ENCODE measurements at regions not wholly inside any gene's neighbourhood (a gene's known extent, or its start where the extent isn't known, plus 50 kb on each side); places are given as distances from the start of the nearest gene placed in this dataset.

GRCh38 chr9:84466580-84467285 lies 126.2 kb upstream of the SLC28A3 start (continued):
- TF ChIP-seq REST (IDR thresholded peaks at IDR 0.05) (no peak), RCOR1 (IDR thresholded peaks at IDR 0.05; ENCODE audit: low read depth, low read length) (no peak), ZNF302 (CRISPR knock-in tag; IDR thresholded peaks at IDR 0.05) (no peak), RAD21 (conservative IDR thresholded peaks at IDR 0.05 in 1 of 2, IDR thresholded peaks at IDR 0.05 in 1 of 2) (no peak), JUN (IDR thresholded peaks at IDR 0.05) (no peak), USF2 (IDR thresholded peaks at IDR 0.05) (no peak), GATA3 (IDR thresholded peaks at IDR 0.05; ENCODE audit: borderline replicate concordance) (no peak)

GRCh38 chr9:84471816-84472215 lies 131.3 kb upstream of the SLC28A3 start:
- no peak overlapping the region for H3K27ac ChIP-seq
- DNase-seq (ENCODE audit: low read depth in 1 of 2, low spot score in 1 of 2) (no peak), ATAC-seq (no peak), FAIRE-seq (no peak)
- 0% methylated on average over 2 of the region's 2 CpGs for WGBS (ENCODE audit: missing lambda C conversion rate)
- H3K9me3 ChIP-seq = peaks cover 4% of the 10 kb centered on the region; the same call in 1 of the 3 replicates
- no peak overlapping the region for H3K4me2 ChIP-seq
- ChIA-PET CTCF (interaction anchor here (0.9 kb wide), 1 partner anchor 75 kb away, joined by 4 read pairs; no protein-coding TSS in a partner anchor), POLR2A (no interaction called here)
- TF ChIP-seq MAFK (IDR thresholded peaks at IDR 0.05; ENCODE audit: partially characterized antibody) = no peak
- TF ChIP-seq ZNF302 (CRISPR knock-in tag; IDR thresholded peaks at IDR 0.05) = no peak
- no peak for TF ChIP-seq ZSCAN20 (CRISPR knock-in tag; IDR thresholded peaks at IDR 0.05)
- no peak for TF ChIP-seq CBX8 (IDR thresholded peaks at IDR 0.05)
- TF ChIP-seq USF2 (IDR thresholded peaks at IDR 0.05) = no peak
- no peak for TF ChIP-seq ESRRA (IDR thresholded peaks at IDR 0.05; ENCODE audit: borderline replicate concordance, low read length)
- H3K4me3 ChIP-seq = no peak overlapping the region
- no peaks in the 10 kb centered on the region for H3K4me1 ChIP-seq

- no peak overlapping the region for H3K4me3 ChIP-seq
- peaks cover 4% of the 10 kb centered on the region; the same call in 1 of the 3 replicates for H3K9me3 ChIP-seq
- H3K4me1 ChIP-seq = no peaks in the 10 kb centered on the region
- no peak for ATAC-seq
- TF ChIP-seq USF2 (IDR thresholded peaks at IDR 0.05) (no peak), BCL3 (IDR thresholded peaks at IDR 0.05) (no peak), ELK1 (IDR thresholded peaks at IDR 0.05; ENCODE audit: low read depth, low read length) (no peak), RCOR1 (IDR thresholded peaks at IDR 0.05; ENCODE audit: low read depth, low read length) (no peak), MAFK (IDR thresholded peaks at IDR 0.05; ENCODE audit: partially characterized antibody) (no peak), HDAC2 (IDR thresholded peaks at IDR 0.05) (no peak), PHF8 (IDR thresholded peaks at IDR 0.05; ENCODE audit: borderline replicate concordance, low read depth) (no peak), JUNB (IDR thresholded peaks at IDR 0.05) (no peak)
- ChIA-PET POLR2A (no interaction called here), CTCF (no interaction called here)
- 53% methylated on average over 3 of the region's 3 CpGs for WGBS (ENCODE audit: missing lambda C conversion rate)
- FAIRE-seq = no peak
- no peak overlapping the region for H3K27ac ChIP-seq
- H3K4me2 ChIP-seq = no peak overlapping the region
- no peak for DNase-seq (ENCODE audit: low read depth in 1 of 2, low spot score in 1 of 2)
Measured at GRCh38 chr9:84478996-84479395, 138.4 kb upstream of the SLC28A3 start.

Measured in A549 (cell line).